ENCODE measurements at regions not wholly inside any gene's neighbourhood (a gene's known extent, or its start where the extent isn't known, plus 50 kb on each side); places are given as distances from the start of the nearest gene placed in this dataset.

DNA sequence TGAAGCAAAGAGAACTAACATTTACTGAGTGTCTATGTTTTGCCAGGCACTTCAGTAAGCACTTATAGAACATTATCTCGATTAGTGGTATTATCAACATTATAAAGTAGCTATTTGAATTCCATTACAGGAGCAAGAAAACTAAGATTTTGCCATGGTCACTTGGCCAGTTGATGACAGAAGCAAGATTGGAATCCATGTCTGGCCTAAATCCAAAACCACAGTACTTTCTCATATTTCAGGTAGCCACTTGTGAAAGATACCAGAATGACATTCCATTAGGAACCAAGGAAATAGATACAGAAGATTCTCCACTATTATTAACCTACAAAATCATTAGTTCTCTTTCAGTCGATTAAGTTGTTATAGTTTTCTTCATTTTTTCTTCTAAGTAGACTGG, 691.0 kb upstream of the API5 start:
- H3K9me3 Mint-ChIP-seq, result no peaks in the 10 kb centered on the region
- WGBS, 2 experiments (ENCODE audit: insufficient coverage in 1 of 2, insufficient read length in 1 of 2), result 100% methylated on average over 2 of the region's 2 CpGs; no CpG with 5 or more reads in 1 of the 2 experiments
- H3K4me3 ChIP-seq (ENCODE audit: low read length), result no peak overlapping the region

DNA sequence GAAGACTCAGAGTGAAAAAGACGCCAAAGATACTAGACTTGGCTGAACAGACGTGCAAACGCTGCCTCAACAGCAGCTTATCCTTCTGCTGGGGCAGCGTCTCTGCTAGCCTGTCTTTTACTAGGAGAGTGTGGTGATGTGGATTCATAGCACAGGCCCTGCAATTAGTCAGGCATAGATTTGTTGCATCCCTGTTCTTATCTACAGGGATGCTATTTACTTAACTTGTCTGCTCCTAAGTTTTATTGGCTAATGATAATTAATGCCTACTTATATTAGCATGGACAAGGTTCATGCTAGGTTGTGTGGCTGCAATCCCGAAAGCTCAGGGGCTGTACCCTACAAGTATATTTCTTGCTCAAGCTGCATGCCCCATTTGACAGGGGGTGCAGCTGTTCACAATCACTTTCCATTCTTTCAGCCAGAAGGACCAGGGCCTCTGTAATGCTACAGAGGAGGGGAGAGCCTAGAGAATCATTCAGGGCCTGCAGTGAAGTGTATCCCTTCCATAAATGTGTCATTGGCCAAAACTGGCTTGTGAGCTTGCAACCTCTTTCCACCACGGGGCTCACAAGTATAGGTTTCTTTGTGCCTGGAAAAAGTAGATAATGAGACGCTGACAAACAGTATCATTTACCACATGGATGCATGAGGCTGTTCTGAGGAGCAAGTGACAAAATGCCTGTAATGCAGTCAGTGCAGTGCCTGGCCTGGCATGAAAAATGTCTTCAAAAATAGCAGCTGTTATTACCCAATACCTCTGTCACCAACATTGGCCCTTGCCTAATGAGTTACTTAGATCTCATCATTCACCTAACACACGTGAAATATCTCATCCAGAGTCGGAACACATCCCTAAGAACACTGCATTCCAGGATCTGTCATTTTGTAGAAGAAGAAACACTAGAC, 685.8 kb upstream of the API5 start:
- H3K36me3 Mint-ChIP-seq (ENCODE audit: low read depth), result no peaks in the 10 kb centered on the region
- H3K27me3 ChIP-seq (ENCODE audit: control insufficient read depth, insufficient read depth, low read length, poor library complexity, severe bottlenecking), result no peaks in the 10 kb centered on the region
- no peak overlapping the region for H3K4me3 Mint-ChIP-seq
- H3K9me3 ChIP-seq (ENCODE audit: control insufficient read depth, low read length), result no peaks in the 10 kb centered on the region
- H3K27ac ChIP-seq (ENCODE audit: low read depth, low read length), result no peak overlapping the region
- TF ChIP-seq, protein P1, sequence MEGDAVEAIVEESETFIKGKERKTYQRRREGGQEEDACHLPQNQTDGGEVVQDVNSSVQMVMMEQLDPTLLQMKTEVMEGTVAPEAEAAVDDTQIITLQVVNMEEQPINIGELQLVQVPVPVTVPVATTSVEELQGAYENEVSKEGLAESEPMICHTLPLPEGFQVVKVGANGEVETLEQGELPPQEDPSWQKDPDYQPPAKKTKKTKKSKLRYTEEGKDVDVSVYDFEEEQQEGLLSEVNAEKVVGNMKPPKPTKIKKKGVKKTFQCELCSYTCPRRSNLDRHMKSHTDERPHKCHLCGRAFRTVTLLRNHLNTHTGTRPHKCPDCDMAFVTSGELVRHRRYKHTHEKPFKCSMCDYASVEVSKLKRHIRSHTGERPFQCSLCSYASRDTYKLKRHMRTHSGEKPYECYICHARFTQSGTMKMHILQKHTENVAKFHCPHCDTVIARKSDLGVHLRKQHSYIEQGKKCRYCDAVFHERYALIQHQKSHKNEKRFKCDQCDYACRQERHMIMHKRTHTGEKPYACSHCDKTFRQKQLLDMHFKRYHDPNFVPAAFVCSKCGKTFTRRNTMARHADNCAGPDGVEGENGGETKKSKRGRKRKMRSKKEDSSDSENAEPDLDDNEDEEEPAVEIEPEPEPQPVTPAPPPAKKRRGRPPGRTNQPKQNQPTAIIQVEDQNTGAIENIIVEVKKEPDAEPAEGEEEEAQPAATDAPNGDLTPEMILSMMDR (conservative IDR thresholded peaks at IDR 0.05), result no peak
- no peak overlapping the region for H3K4me3 ChIP-seq (ENCODE audit: low read length)
- peaks cover 27% of the 10 kb centered on the region for H3K4me1 Mint-ChIP-seq
- no peak for DNase-seq
- no peak overlapping the region for H3K27ac Mint-ChIP-seq
- no peak overlapping the region for H3K9ac ChIP-seq (ENCODE audit: extremely low read depth, low read length, poor library complexity, severe bottlenecking)
- no peaks in the 10 kb centered on the region for H3K9me3 Mint-ChIP-seq
- no peaks in the 10 kb centered on the region for H3K36me3 ChIP-seq (ENCODE audit: control insufficient read depth, insufficient read depth, low read length)
- peaks cover 12% of the 10 kb centered on the region for H3K4me1 ChIP-seq (ENCODE audit: control insufficient read depth, insufficient read depth, low read length)
- WGBS, 2 experiments (ENCODE audit: insufficient coverage in 1 of 2, insufficient read length in 1 of 2), result 89 to 92% methylated on average over 6 to 9 of the region's 9 CpGs
- no peaks in the 10 kb centered on the region for H3K27me3 Mint-ChIP-seq (ENCODE audit: insufficient read depth)

More for the DNA sequence above, 691.0 kb upstream of the API5 start:
- Mint-ChIP-seq H3K36me3 (ENCODE audit: low read depth) (no peaks in the 10 kb centered on the region), H3K4me3 (no peak overlapping the region), H3K27me3 (ENCODE audit: insufficient read depth) (peaks cover 4% of the 10 kb centered on the region), H3K27ac (no peak overlapping the region), H3K4me1 (peaks cover 27% of the 10 kb centered on the region)
- Histone ChIP-seq H3K9me3 (ENCODE audit: control insufficient read depth, low read length) (no peaks in the 10 kb centered on the region), H3K4me1 (ENCODE audit: control insufficient read depth, insufficient read depth, low read length) (peaks cover 12% of the 10 kb centered on the region), H3K9ac (ENCODE audit: extremely low read depth, low read length, poor library complexity, severe bottlenecking) (no peak overlapping the region), H3K36me3 (ENCODE audit: control insufficient read depth, insufficient read depth, low read length) (no peaks in the 10 kb centered on the region), H3K27me3 (ENCODE audit: control insufficient read depth, insufficient read depth, low read length, poor library complexity, severe bottlenecking) (no peaks in the 10 kb centered on the region), H3K27ac (ENCODE audit: low read depth, low read length) (no peak overlapping the region)
- no peak for DNase-seq
- TF ChIP-seq, protein P1 (conservative IDR thresholded peaks at IDR 0.05), result no peak

DNA sequence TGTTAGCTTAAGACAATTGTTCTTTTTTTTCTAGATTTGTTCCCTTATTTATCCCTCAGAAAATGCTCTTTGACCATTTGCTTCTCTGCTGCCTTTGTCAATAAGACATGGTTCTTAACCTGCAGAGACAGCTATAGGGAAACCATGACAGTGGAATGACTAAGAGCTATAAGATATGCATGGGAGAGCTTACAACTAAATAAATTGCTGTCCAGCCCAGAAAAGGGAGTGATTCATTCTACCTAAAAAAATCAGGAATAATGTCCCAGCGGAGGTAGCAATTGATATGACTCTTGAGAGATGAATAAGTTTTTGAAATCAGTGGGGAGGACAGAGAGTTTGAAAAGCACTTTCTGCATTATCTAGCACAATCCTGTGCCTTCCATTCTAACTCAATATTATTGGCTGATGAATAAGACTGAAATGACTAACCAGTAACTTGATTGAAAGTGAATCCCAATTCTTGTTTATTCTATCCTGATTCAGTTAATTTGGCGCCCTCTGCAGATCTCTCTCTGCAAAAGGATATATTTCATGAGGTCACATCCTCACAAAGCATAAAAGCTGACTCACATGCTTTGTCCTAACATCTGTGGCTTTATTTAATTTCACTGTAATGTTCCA, 680.5 kb upstream of the API5 start:
- H3K36me3 Mint-ChIP-seq (ENCODE audit: low read depth), result no peaks in the 10 kb centered on the region
- H3K9me3 Mint-ChIP-seq, result no peaks in the 10 kb centered on the region
- no peak overlapping the region for H3K4me3 ChIP-seq (ENCODE audit: low read length)
- no peaks in the 10 kb centered on the region for H3K36me3 ChIP-seq (ENCODE audit: control insufficient read depth, insufficient read depth, low read length)
- no peaks in the 10 kb centered on the region for H3K9me3 ChIP-seq (ENCODE audit: control insufficient read depth, low read length)
- H3K27ac ChIP-seq (ENCODE audit: low read depth, low read length), result no peak overlapping the region
- TF ChIP-seq, protein P1 (conservative IDR thresholded peaks at IDR 0.05), result peak; percentile 73
- H3K4me1 Mint-ChIP-seq, result peaks cover 8% of the 10 kb centered on the region
- 11 to 49% methylated on average over 1 to 2 of the region's 2 CpGs for WGBS, 2 experiments (ENCODE audit: insufficient coverage in 1 of 2, insufficient read length in 1 of 2)
- H3K27ac Mint-ChIP-seq, result no peak overlapping the region
- no peak overlapping the region for H3K4me3 Mint-ChIP-seq
- H3K9ac ChIP-seq (ENCODE audit: extremely low read depth, low read length, poor library complexity, severe bottlenecking), result no peak overlapping the region
- no peaks in the 10 kb centered on the region for H3K4me1 ChIP-seq (ENCODE audit: control insufficient read depth, insufficient read depth, low read length)
- DNase-seq, result peak; percentile 52
- no peaks in the 10 kb centered on the region for H3K27me3 ChIP-seq (ENCODE audit: control insufficient read depth, insufficient read depth, low read length, poor library complexity, severe bottlenecking)
- H3K27me3 Mint-ChIP-seq (ENCODE audit: insufficient read depth), result no peaks in the 10 kb centered on the region
